ENCODE measurements at regions not wholly inside any gene's neighbourhood (a gene's known extent, or its start where the extent isn't known, plus 50 kb on each side); places are given as distances from the start of the nearest gene placed in this dataset.

GRCh38 chr17:79549141-79549915, 61.5 kb downstream of the RBFOX3 start:
- TF ChIP-seq, protein P1, sequence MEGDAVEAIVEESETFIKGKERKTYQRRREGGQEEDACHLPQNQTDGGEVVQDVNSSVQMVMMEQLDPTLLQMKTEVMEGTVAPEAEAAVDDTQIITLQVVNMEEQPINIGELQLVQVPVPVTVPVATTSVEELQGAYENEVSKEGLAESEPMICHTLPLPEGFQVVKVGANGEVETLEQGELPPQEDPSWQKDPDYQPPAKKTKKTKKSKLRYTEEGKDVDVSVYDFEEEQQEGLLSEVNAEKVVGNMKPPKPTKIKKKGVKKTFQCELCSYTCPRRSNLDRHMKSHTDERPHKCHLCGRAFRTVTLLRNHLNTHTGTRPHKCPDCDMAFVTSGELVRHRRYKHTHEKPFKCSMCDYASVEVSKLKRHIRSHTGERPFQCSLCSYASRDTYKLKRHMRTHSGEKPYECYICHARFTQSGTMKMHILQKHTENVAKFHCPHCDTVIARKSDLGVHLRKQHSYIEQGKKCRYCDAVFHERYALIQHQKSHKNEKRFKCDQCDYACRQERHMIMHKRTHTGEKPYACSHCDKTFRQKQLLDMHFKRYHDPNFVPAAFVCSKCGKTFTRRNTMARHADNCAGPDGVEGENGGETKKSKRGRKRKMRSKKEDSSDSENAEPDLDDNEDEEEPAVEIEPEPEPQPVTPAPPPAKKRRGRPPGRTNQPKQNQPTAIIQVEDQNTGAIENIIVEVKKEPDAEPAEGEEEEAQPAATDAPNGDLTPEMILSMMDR (conservative IDR thresholded peaks at IDR 0.05), result no peak
- TF ChIP-seq EZH2 (IDR thresholded peaks at IDR 0.05; ENCODE audit: low read depth), result no peak
